K562 (cell line): ENCODE measurements at regions not wholly inside any gene's neighbourhood (a gene's known extent, or its start where the extent isn't known, plus 50 kb on each side); places are given as distances from the start of the nearest gene placed in this dataset.
A peak's percentile ranks its signal among the peaks of the same experiment; 100 is the strongest.

Experiments used
- ATAC-seq: fragments of 200-7000 bp; cut with Tn5 transposase; 3 replicates; pipeline ENCODE4 v1.9.1; 2020; ENCODE audit warnings: moderate library complexity
- BruUV-seq: library from RNA; stranded (reverse); fragments of 400-500 nt; replicated peaks from 2 replicates; lab custom pipeline; 2021; lab: Mats Ljungman, UMichigan
- CTCF ChIA-PET: fragments of 300-600 bp; formaldehyde crosslinking; extraction: SDS; loops from one replicate; lab custom pipeline; 2021; ENCODE audit warnings: low intra/inter-chr PET ratio; lab: Yijun Ruan, JAX
- POLR2A ChIA-PET: fragments of 300-600, 350-650 bp; sonication (Branson Sonifier 250); formaldehyde crosslinking; extraction: SDS; loops from one replicate; lab custom pipeline; 2021; ENCODE audit warnings: antibody characterized with exemption, inconsistent platforms; lab: Yijun Ruan, JAX
- DNase-seq, 4 experiments: peaks; one replicate each; pipeline versions ENCODE4 v3.0.0 to v3.0.0-alpha.2; 2011 to 2018; ENCODE audit warnings: low spot score in 3 of 4, mixed read lengths in 3 of 4; ENCODE audit errors: extremely low read depth in 1 of 4
- FAIRE-seq: peaks from 2 replicates; lab custom pipeline; 2011; peaks lifted over from hg19 to GRCh38; lab: Jason Lieb, UNC
- H2AFZ ChIP-seq: 2 replicates; pipeline ENCODE4 v1.6.0; 2011; ENCODE audit warnings: low read depth, low read length, control low read depth, inconsistent platforms
- H3K27ac ChIP-seq: fragments of 200-600 bp; 3 replicates; pipeline ENCODE4 v1.8.0; 2011; ENCODE audit warnings: low read depth, mild to moderate bottlenecking, control low read depth, inconsistent platforms, low read length, moderate library complexity, mixed read lengths; ENCODE audit errors: extremely low read depth
- H3K27me3 ChIP-seq, 2 experiments: fragments of 300-600 bp in 1 of 2; 2 replicates in 1 of 2; 3 replicates in 1 of 2; pipeline versions ENCODE4 v1.6.0 to v1.8.0; 2011; ENCODE audit warnings: inconsistent platforms in 2 of 2, low read length in 2 of 2, mild to moderate bottlenecking in 1 of 2, mixed read lengths in 1 of 2, moderate library complexity in 1 of 2; ENCODE audit not compliant: control insufficient read depth in 2 of 2, insufficient read depth in 2 of 2
- H3K36me3 ChIP-seq: fragments of 300-600 bp; 3 replicates; pipeline ENCODE4 v1.8.0; 2011; ENCODE audit warnings: mild to moderate bottlenecking, low read length, inconsistent platforms; ENCODE audit not compliant: control insufficient read depth, insufficient read depth
- H3K4me1 ChIP-seq, 2 experiments: fragments of 200-600 bp in 1 of 2; replicated peaks in 1 of 2; 2 replicates in 1 of 2; 3 replicates in 1 of 2; pipeline versions ENCODE4 v1.5.1 to v1.8.0; 2011; ENCODE audit warnings: inconsistent platforms in 2 of 2, low read length in 2 of 2, mild to moderate bottlenecking in 1 of 2, mixed read lengths in 1 of 2, moderate library complexity in 1 of 2; ENCODE audit not compliant: control insufficient read depth in 2 of 2, insufficient read depth in 2 of 2
- H3K4me2 ChIP-seq: 2 replicates; pipeline ENCODE4 v1.6.1; 2011; ENCODE audit warnings: low read length, control low read depth, inconsistent platforms, mixed read lengths; ENCODE audit not compliant: insufficient read depth
- H3K4me3 ChIP-seq: fragments of 200-600 bp; sonication (generic), shearing (Covaris generic); 2 replicates; pipeline ENCODE4 v1.5.1; 2016; ENCODE audit warnings: control low read depth, inconsistent platforms
- H3K79me2 ChIP-seq: fragments of 200-600 bp; 3 replicates; pipeline ENCODE4 v1.8.0; 2011; ENCODE audit warnings: low read length, inconsistent platforms; ENCODE audit not compliant: control insufficient read depth, insufficient read depth
- H3K9ac ChIP-seq, 2 experiments: 2 replicates each; pipeline versions ENCODE4 v1.6.0 to v1.6.1; 2011; ENCODE audit warnings: low read depth in 2 of 2, low read length in 2 of 2, control low read depth in 1 of 2, inconsistent platforms in 1 of 2, mild to moderate bottlenecking in 1 of 2, mixed read lengths in 1 of 2; ENCODE audit not compliant: insufficient read depth in 1 of 2
- H3K9me1 ChIP-seq: one replicate; pipeline ENCODE4 v1.6.0; 2011; ENCODE audit warnings: inconsistent platforms, mild to moderate bottlenecking, low read length, moderate library complexity; ENCODE audit not compliant: control insufficient read depth, insufficient read depth
- H3K9me3 ChIP-seq: replicated peaks from 2 replicates; pipeline ENCODE4 v1.5.1; 2011; ENCODE audit warnings: low read depth, low read length, inconsistent platforms; ENCODE audit not compliant: control insufficient read depth, insufficient read depth
- H4K20me1 ChIP-seq: replicated peaks from 2 replicates; pipeline ENCODE4 v1.6.1; 2011; ENCODE audit warnings: low read length, inconsistent platforms, mixed read lengths; ENCODE audit not compliant: control insufficient read depth, insufficient read depth
- BCL6 ChIP-seq: fragments of 250-450 bp; sonication (Bioruptor Pico); IDR thresholded peaks from 2 replicates; pipeline ENCODE4 v1.4.0; 2020
- ERF ChIP-seq: fragments of 450-650 bp; formaldehyde crosslinking; IDR thresholded peaks from 2 replicates; pipeline ENCODE4 v1.4.0; 2020; ENCODE audit warnings: mild to moderate bottlenecking, mixed read lengths
- HCFC1 ChIP-seq: IDR thresholded peaks from 2 replicates; pipeline ENCODE4 v1.6.1; 2012; ENCODE audit warnings: low read depth, low read length, improper control_type of control experiment
- HMBOX1 ChIP-seq: sonication (generic); IDR thresholded peaks from 2 replicates; pipeline ENCODE4 v1.6.1; 2016
- KLF13 ChIP-seq: fragments of 450-650 bp; IDR thresholded peaks from 2 replicates; pipeline ENCODE4 v1.6.1; 2016; ENCODE audit warnings: missing genetic modification characterization, low read depth, mild to moderate bottlenecking, missing compliant biosample characterization, moderate library complexity, borderline replicate concordance
- MLX ChIP-seq, 2 experiments: fragments of 450-650 bp in 1 of 2; sonication (generic) in 1 of 2; formaldehyde crosslinking; conservative IDR thresholded peaks; 2 replicates each; pipeline versions ENCODE4 v1.4.0 to v1.8.1; 2020 to 2022; ENCODE audit warnings: mild to moderate bottlenecking in 1 of 2, missing genetic modification reagents in 1 of 2
- MXI1 ChIP-seq: IDR thresholded peaks from 2 replicates; pipeline ENCODE4 v1.6.1; 2011; ENCODE audit warnings: low read depth, mild to moderate bottlenecking, improper control_type of control experiment, low read length
- MYC ChIP-seq, 2 experiments: fragments of 250-450 bp in 1 of 2; sonication (Bioruptor Pico) in 1 of 2; IDR thresholded peaks; 2 replicates each; pipeline versions ENCODE4 v1.5.1 to v1.6.1; 2012 to 2021; ENCODE audit warnings: low read depth in 2 of 2, borderline replicate concordance in 1 of 2, improper control_type of control experiment in 1 of 2, low read length in 1 of 2, mild to moderate bottlenecking in 1 of 2, moderate library complexity in 1 of 2
- NCOA6 ChIP-seq: fragments of 450-650 bp; IDR thresholded peaks from 2 replicates; pipeline ENCODE4 v1.6.1; 2017; ENCODE audit warnings: mild to moderate bottlenecking
- PCBP1 ChIP-seq: fragments of 200-400 bp; formaldehyde crosslinking; IDR thresholded peaks from 2 replicates; pipeline ENCODE4 v1.6.1; 2018; ENCODE audit warnings: mild to moderate bottlenecking, low read depth, low read length; ENCODE audit not compliant: poor library complexity, severe bottlenecking
- SNIP1 ChIP-seq: fragments of 450-650 bp; IDR thresholded peaks from 2 replicates; pipeline ENCODE4 v1.7.1; 2017; ENCODE audit warnings: low read depth, mild to moderate bottlenecking
- SPI1 ChIP-seq: IDR thresholded peaks from 2 replicates; pipeline ENCODE4 v1.6.1; 2011; ENCODE audit warnings: low read depth, low read length, control low read depth, borderline replicate concordance
- SRSF9 ChIP-seq: fragments of 200-400 bp; formaldehyde crosslinking; IDR thresholded peaks from 2 replicates; pipeline ENCODE4 v1.6.1; 2017; ENCODE audit warnings: low read depth, low read length, borderline replicate concordance
- STAT5A ChIP-seq: IDR thresholded peaks from 2 replicates; pipeline ENCODE4 v1.6.1; 2012; ENCODE audit warnings: low read length, inconsistent platforms, borderline replicate concordance
- TBP ChIP-seq: optimal IDR thresholded peaks from 2 replicates; pipeline ENCODE3; 2011; ENCODE audit warnings: low read depth, low read length, improper control_type of control experiment
- WHSC1 ChIP-seq: IDR thresholded peaks from one replicate; pipeline ENCODE4 v1.6.1; 2012; ENCODE audit warnings: low read length, control low read depth, inconsistent platforms
- ZNF280A ChIP-seq: fragments of 450-650 bp; IDR thresholded peaks from 2 replicates; pipeline ENCODE4 v1.6.1; 2018; ENCODE audit warnings: mild to moderate bottlenecking, low read depth; ENCODE audit not compliant: partially characterized antibody
- ZNF444 ChIP-seq: fragments of 250-450 bp; sonication (Bioruptor Pico); IDR thresholded peaks from 2 replicates; pipeline ENCODE4 v1.4.0; 2020; ENCODE audit warnings: mild to moderate bottlenecking, moderate library complexity
- ZNF699 ChIP-seq: fragments of 250-450 bp; sonication (Bioruptor Pico); IDR thresholded peaks from 2 replicates; pipeline ENCODE4 v1.8.0; 2021; ENCODE audit warnings: mild to moderate bottlenecking, moderate library complexity; ENCODE audit not compliant: insufficient replicate concordance
- WGBS: fragments of 100-300 bp; shearing (Covaris generic); methylation state at CpG from one replicate; pipeline ENCODE4 v1.1.6; 2016; ENCODE audit warnings: low coverage, mixed read lengths; ENCODE audit not compliant: insufficient coverage; ENCODE audit errors: missing lambda C conversion rate; 5-methylcytosine and 5-hydroxymethylcytosine counted together
- in situ Hi-C: fragments of 300-500 bp; cut with MboI; formaldehyde crosslinking; loops from 4 replicates; pipeline ENCODE4 v1.15.0; 2018; ENCODE audit warnings: inconsistent platforms, mixed read lengths
- intact Hi-C: fragments of 100-400 bp; cut with micrococcal nuclease; formaldehyde crosslinking; loops from 2 replicates; pipeline ENCODE4 v1.14.2; 2022

- TF ChIP-seq MLX (CRISPR knock-in tag; conservative IDR thresholded peaks at IDR 0.05), result no peak
- TF ChIP-seq HMBOX1, result peak; percentile 67
- no peak for TF ChIP-seq HCFC1
- TF ChIP-seq ERF, result no peak
- TF ChIP-seq TBP, result no peak
- no peak for TF ChIP-seq ZNF444 (CRISPR knock-in tag)
- no peak for TF ChIP-seq PCBP1
- TF ChIP-seq SPI1, result peak; percentile 99
Measured at GRCh38 chr5:81830596-81830995, 79.7 kb upstream of the SSBP2 start (continued).

- no peak overlapping the region for H3K4me3 ChIP-seq
- no peak overlapping the region for H3K4me2 ChIP-seq
- 54% methylated on average over 5 of the region's 5 CpGs for WGBS
- H3K9me3 ChIP-seq, result no peaks in the 10 kb centered on the region
- CTCF ChIA-PET, result no interaction called here
- TF ChIP-seq SRSF9 (no peak), WHSC1 (no peak), ZNF699 (no peak), NCOA6 (no peak), SNIP1 (no peak), MXI1 (no peak), KLF13 (tag) (no peak), STAT5A (no peak), MYC (IDR thresholded peaks at IDR 0.05; ENCODE audit: low read depth, low read length) (no peak), MYC (CRISPR knock-in tag; IDR thresholded peaks at IDR 0.05; ENCODE audit: borderline replicate concordance, low read depth) (no peak), ZNF280A (no peak), BCL6 (no peak)
- FAIRE-seq (no peak), ATAC-seq (no peak), DNase-seq (no peak)
- POLR2A ChIA-PET, result interaction anchor here (1.3 kb wide), 1 partner anchor 9 kb away, joined by 3 read pairs; no protein-coding TSS in a partner anchor
- no peak overlapping the region for H3K9ac ChIP-seq
- BruUV-seq, result no TSS peak
- no peaks in the 10 kb centered on the region; a peak in 1 of 5 replicates for H3K4me1 ChIP-seq
- H2AFZ ChIP-seq, result no peak overlapping the region
- no peak overlapping the region for H3K27ac ChIP-seq
- no peaks in the 10 kb centered on the region for H3K27me3 ChIP-seq
- in situ Hi-C loops, result no loop called here
- intact Hi-C loops, result no loop called here
- no peaks in the 10 kb centered on the region for H3K36me3 ChIP-seq
- no peaks in the 10 kb centered on the region for H3K79me2 ChIP-seq
- no peaks in the 10 kb centered on the region for H3K9me1 ChIP-seq
- no peaks in the 10 kb centered on the region for H4K20me1 ChIP-seq
Measured at GRCh38 chr5:81829242-81829641, 78.3 kb upstream of the SSBP2 start.
